HEK293 (cell line): ENCODE measurements at regions not wholly inside any gene's neighbourhood (a gene's known extent, or its start where the extent isn't known, plus 50 kb on each side); places are given as distances from the start of the nearest gene placed in this dataset.

Source experiments
- CTCF ChIA-PET: fragments of 350-600 bp; formaldehyde crosslinking; extraction: SDS; loops from one replicate; lab custom pipeline; 2021; ENCODE audit warnings: antibody characterized with exemption; lab: Yijun Ruan, JAX
- POLR2A ChIA-PET: fragments of 300-600 bp; formaldehyde crosslinking; extraction: SDS; loops from one replicate; lab custom pipeline; 2020; ENCODE audit warnings: antibody characterized with exemption, inconsistent platforms; lab: Yijun Ruan, JAX
- H3K27ac ChIP-seq: fragments of 200-500 bp; sonication (Bioruptor generic); 2 replicates; pipeline ENCODE4 v1.5.1; 2014; ENCODE audit warnings: low read depth, low read length, control low read depth, inconsistent platforms; ENCODE audit errors: extremely low read depth
- H3K36me3 ChIP-seq, 2 experiments: fragments of 200-500 bp in 1 of 2; sonication (Bioruptor generic) in 1 of 2; 1 replicate in 1 of 2; 2 replicates in 1 of 2; pipeline ENCODE4 v1.5.1; 2014 to 2017; ENCODE audit warnings: inconsistent platforms in 2 of 2, low read length in 2 of 2; ENCODE audit not compliant: control insufficient read depth in 2 of 2, insufficient read depth in 1 of 2
- H3K4me1 ChIP-seq: fragments of 200-500 bp; sonication (Bioruptor generic); 2 replicates; pipeline ENCODE4 v1.5.1; 2014; ENCODE audit warnings: mild to moderate bottlenecking, low read length, inconsistent platforms; ENCODE audit not compliant: control insufficient read depth, insufficient read depth
- H3K4me3 ChIP-seq: 2 replicates; pipeline ENCODE4 v1.5.1; 2011; ENCODE audit warnings: low read depth, mild to moderate bottlenecking, control low read depth, low read length, moderate library complexity
- H3K9me3 ChIP-seq: fragments of 200-500 bp; sonication (Bioruptor generic); 2 replicates; pipeline ENCODE4 v1.5.1; 2014; ENCODE audit warnings: low read depth, low read length, inconsistent platforms; ENCODE audit not compliant: control insufficient read depth, insufficient read depth
- AEBP2 ChIP-seq: fragments of 450-650 bp; formaldehyde crosslinking; IDR thresholded peaks from 2 replicates; pipeline ENCODE4 v1.5.1; 2016; ENCODE audit warnings: missing biosample characterization, missing genetic modification characterization, borderline replicate concordance
- FEZF1 ChIP-seq: fragments of 450-650 bp; formaldehyde crosslinking; IDR thresholded peaks from 2 replicates; pipeline ENCODE4 v1.5.1; 2016; ENCODE audit warnings: missing biosample characterization, missing genetic modification characterization
- HOXA7 ChIP-seq: sonication (generic); formaldehyde crosslinking; IDR thresholded peaks from 2 replicates; pipeline ENCODE4 v1.8.1; 2022; ENCODE audit warnings: missing genetic modification reagents, borderline replicate concordance
- PATZ1 ChIP-seq: fragments of 450-650 bp; formaldehyde crosslinking; IDR thresholded peaks from 2 replicates; pipeline ENCODE4 v1.5.1; 2016; ENCODE audit warnings: missing biosample characterization, missing genetic modification characterization
- REST ChIP-seq: fragments of 450-650 bp; formaldehyde crosslinking; IDR thresholded peaks from 2 replicates; pipeline ENCODE4 v1.5.1; 2016; ENCODE audit warnings: missing biosample characterization, missing genetic modification characterization
- SALL2 ChIP-seq: fragments of 450-650 bp; formaldehyde crosslinking; IDR thresholded peaks from 2 replicates; pipeline ENCODE4 v1.5.0; 2017; ENCODE audit warnings: missing biosample characterization, mild to moderate bottlenecking, missing genetic modification characterization, borderline replicate concordance
- ZBTB11 ChIP-seq: fragments of 450-650 bp; formaldehyde crosslinking; conservative IDR thresholded peaks from 2 replicates; pipeline ENCODE4 v1.5.1; 2016; ENCODE audit warnings: low read depth, missing biosample characterization, missing genetic modification characterization
- ZBTB48 ChIP-seq: fragments of 450-650 bp; formaldehyde crosslinking; IDR thresholded peaks from 2 replicates; pipeline ENCODE4 v1.5.1; 2016; ENCODE audit warnings: missing biosample characterization, missing genetic modification characterization
- ZBTB7A ChIP-seq: fragments of 450-650 bp; formaldehyde crosslinking; IDR thresholded peaks from 2 replicates; pipeline ENCODE4 v1.5.1; 2016; ENCODE audit warnings: low read depth, missing biosample characterization, missing genetic modification characterization
- ZNF132 ChIP-seq: fragments of 450-650 bp; formaldehyde crosslinking; IDR thresholded peaks from 2 replicates; pipeline ENCODE4 v1.5.1; 2017; ENCODE audit warnings: missing biosample characterization, missing genetic modification characterization, borderline replicate concordance
- ZNF239 ChIP-seq: fragments of 450-650 bp; formaldehyde crosslinking; IDR thresholded peaks from 2 replicates; pipeline ENCODE4 v1.5.1; 2016; ENCODE audit warnings: missing biosample characterization, missing genetic modification characterization
- ZNF544 ChIP-seq: fragments of 450-650 bp; formaldehyde crosslinking; IDR thresholded peaks from 2 replicates; pipeline ENCODE4 v1.5.0; 2017; ENCODE audit warnings: missing biosample characterization, missing genetic modification characterization
- ZNF624 ChIP-seq: fragments of 450-650 bp; formaldehyde crosslinking; IDR thresholded peaks from 2 replicates; pipeline ENCODE4 v1.5.1; 2017; ENCODE audit warnings: missing biosample characterization, missing genetic modification characterization
- ZSCAN4 ChIP-seq: fragments of 450-650 bp; formaldehyde crosslinking; IDR thresholded peaks from 2 replicates; pipeline ENCODE4 v1.5.1; 2017; ENCODE audit warnings: missing biosample characterization, missing genetic modification characterization

GRCh38 chr14:105864116-105864515 lies 337.7 kb downstream of the TMEM121 start (continued):
- TF ChIP-seq PATZ1 (tag by site-specific recombination) (no peak), HOXA7 (CRISPR knock-in tag) (no peak), ZBTB7A (tag by site-specific recombination) (no peak)

GRCh38 chr14:105864651-105865265 lies 338.4 kb downstream of the TMEM121 start:
- no peaks in the 10 kb centered on the region for H3K9me3 ChIP-seq
- no peak overlapping the region for H3K4me3 ChIP-seq
- H3K4me1 ChIP-seq: no peaks in the 10 kb centered on the region
- POLR2A ChIA-PET: no interaction called here
- TF ChIP-seq ZBTB11 (tag by site-specific recombination): no peak
- no peak for TF ChIP-seq SALL2
- no peak for TF ChIP-seq ZBTB48 (tag by site-specific recombination)
- TF ChIP-seq ZBTB7A (tag by site-specific recombination): no peak
- TF ChIP-seq FEZF1 (tag by site-specific recombination): no peak
- TF ChIP-seq REST (tag by site-specific recombination): no peak
- no peak for TF ChIP-seq ZNF132 (tag by site-specific recombination)
- TF ChIP-seq ZNF624: no peak
- no peak for TF ChIP-seq ZSCAN4
- TF ChIP-seq AEBP2: no peak
- TF ChIP-seq ZNF544 (tag by site-specific recombination): no peak
- no peak for TF ChIP-seq ZNF239 (tag by site-specific recombination)
- no peaks in the 10 kb centered on the region for H3K36me3 ChIP-seq
- CTCF ChIA-PET: no interaction called here
- no peak overlapping the region for H3K27ac ChIP-seq
